ENCODE measurements at regions not wholly inside any gene's neighbourhood (a gene's known extent, or its start where the extent isn't known, plus 50 kb on each side); places are given as distances from the start of the nearest gene placed in this dataset.

DNA sequence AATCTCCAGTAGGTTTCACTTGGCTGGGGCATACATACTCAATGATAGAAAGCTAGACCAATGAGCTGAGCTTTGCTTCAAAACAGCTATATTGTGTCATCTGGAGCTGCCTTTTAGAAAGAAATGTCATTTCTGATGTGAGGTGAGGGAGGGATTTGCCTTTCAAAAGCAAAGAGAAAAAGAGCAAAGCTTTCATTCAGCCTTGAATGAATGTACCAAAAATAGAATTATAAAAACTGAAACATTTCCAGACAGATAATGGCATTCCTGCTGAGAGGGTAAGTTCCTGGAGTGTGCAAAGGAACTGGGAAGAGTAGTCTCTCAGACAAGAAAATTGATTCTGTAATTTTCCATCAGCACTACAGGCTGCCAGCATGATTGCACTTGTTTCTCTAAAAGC, 710.0 kb downstream of the LRFN5 start:
- no peak for DNase-seq (ENCODE audit: low read depth)

DNA sequence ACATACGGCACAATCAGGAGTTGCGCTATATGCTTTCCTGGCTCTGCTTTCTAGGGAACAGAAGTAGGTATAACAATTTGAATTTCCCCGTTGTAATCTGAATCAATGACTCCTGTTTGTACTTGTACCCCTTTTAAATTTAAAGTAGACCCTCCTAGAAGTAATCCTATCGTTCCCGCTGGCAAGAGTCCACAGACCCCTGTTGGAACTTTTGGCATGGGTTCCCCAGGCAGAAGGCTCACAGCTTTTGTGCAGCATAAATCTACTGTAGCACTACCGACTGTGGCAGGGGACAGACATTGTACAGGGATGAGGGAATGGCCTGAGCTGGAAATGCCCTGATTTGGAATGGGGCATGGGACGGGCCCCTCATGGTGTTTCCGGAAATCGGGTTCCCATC, 705.2 kb downstream of the LRFN5 start:
- no peak for DNase-seq (ENCODE audit: low read depth)

DNA sequence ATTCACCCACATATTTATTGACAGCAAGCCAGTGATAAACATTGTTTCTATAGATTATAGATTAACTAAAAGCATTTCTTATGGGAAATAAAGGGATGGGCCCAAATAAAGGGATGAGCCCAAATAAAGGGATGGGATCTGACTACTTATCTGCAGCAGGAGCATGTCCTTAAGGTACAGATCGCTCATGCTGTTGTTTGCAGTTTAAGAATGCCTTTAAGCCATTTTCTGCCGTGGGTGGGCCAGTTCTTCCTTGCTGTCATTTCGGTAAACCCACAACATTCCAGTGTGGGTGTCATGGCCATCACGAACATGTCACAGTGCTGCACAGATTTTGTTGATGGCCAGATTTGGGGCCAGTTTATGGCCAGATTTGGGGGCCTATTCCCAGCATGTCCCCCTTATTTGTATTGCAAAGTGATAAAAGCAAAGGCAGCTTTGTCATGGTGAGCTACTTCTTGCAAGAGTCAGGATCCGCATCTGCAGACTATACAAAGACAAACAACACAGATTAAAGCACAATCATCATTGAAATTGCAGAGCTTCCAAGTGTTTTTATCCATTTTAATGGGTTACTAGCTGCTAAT, 700.7 kb downstream of the LRFN5 start:
- no peak for DNase-seq (ENCODE audit: low read depth)

DNA sequence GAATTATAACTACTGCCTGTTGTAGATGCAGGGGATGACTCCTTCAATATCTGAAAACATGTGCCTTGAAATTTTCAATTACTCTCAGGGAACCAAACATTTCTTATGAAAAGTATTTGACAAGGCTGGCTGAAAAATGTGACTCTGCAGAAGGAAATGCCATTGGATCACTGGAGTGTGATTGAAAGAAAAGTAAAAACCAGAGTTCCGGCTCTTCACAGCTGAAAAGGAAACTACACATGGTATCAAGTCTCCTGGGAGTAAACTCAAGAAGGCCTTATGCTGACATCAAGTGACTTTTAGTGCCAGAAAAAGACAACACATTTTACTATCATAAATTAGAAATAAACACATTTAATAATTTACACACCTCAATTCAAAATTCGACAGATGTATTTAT, 693.0 kb downstream of the LRFN5 start:
- no peak for DNase-seq (ENCODE audit: low read depth)

DNA sequence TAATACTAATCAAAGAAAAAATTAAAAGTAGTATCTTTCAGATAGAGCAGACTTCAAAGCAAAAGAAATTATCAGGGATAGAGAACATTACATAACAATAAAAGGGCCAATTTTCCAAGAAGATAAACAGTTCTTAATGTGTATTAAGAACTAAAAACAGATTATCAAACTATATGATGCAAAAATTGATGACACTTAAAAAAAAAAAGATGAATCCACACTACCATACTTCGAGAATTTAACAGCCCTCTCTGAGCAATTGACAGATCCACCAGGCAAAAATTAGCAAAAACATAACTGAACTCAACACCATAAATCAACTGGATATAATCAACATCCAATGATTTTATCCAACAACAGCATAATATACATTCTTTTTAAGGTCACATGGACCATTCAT, 686.5 kb downstream of the LRFN5 start:
- no peak for DNase-seq (ENCODE audit: low read depth)

DNA sequence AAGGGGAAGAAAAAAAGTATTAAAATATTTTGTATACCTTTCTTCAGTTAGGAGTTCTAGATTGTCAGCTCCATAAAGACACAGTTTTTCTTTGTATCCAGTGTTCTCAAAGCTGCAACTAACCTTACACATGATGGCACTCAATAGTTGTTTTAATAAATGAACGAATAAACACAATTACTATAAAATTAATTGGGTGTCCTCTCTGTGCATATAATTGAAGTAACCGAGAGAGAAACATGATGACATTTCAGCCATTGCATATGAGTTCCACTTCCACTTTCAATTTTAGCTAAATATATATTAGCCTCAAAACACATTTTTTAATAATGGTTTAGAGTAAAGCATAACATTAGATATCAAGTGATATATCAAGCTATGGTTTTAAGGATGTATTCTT, 671.2 kb downstream of the LRFN5 start:
- no peak for DNase-seq (ENCODE audit: low read depth)

DNA sequence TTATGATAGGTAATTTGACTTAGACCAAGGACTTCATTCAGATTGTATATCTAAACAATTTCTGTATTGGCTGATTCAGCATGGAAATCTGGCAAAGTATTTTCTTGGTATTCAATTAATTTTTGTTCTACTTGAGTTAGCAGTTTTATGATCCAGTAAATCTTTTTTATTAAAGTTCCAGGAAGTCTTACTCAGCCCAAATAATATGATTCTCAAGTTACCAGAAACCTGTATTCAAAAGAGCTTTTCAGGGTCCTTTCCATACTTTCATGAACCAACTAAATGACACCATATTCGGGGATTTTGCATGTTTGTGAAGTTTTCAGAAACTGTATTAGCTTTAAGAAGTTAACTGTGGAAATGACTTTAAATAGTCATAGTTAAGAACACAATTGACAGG, 662.6 kb downstream of the LRFN5 start:
- DNase-seq (ENCODE audit: low read depth), result no peak

DNA sequence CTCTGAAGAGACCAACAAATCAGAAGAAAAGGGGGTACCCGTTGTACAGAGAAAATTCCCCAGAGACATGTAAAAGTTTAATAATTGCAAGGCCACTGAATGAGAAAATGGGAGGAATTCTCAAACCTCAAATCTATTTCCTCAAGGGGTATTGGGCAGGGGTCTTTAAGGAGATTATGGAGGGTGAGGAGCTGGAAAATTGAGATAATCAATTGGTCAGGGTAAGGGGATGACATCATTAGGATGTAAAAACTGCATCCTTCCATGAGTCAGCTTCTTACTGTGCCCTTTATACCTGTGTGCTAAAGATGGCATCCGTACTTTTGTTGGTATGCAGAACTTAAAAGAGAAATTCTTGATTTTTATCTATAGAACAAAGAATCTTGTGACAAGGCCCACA, 641.5 kb downstream of the LRFN5 start:
- DNase-seq (ENCODE audit: low read depth), result no peak

DNA sequence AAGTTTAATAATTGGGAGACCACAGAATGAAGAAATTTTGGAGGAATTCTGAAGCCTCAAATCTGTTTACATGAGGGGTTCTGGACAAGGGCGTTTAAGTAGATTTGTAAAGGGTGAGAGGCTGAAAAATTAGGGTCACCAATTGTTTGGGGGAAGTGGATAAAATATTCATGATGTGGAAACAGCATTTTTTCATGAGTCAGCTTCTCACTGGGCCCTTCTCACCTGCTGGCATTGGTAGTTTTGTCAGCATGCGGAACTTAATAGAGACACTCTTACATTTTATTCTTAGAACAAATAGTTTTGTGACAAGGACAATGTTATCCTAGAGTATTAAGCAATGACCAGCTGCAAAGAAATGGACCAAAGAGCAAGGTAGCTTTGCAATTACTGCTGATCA, 634.4 kb downstream of the LRFN5 start:
- DNase-seq (ENCODE audit: low read depth), result no peak

DNA sequence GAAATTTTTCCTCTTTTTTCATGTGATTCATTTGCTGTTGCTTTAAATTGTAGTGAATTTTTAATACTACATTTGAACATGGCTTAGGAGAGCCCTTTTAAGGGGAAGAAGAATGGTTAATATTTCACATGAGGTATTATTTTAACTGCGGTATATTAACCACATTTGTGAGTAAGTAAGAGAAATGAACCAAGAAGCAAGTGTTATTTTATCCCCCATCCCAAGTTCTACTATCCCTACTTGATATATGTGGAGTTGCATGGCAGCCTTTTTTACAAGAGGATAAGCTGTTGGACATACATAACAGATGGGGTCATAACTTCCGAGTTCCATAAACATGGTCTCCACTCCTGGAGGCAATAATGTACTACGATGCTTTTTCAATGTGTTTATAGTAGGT, 623.3 kb downstream of the LRFN5 start:
- no peak for DNase-seq (ENCODE audit: low read depth)

DNA sequence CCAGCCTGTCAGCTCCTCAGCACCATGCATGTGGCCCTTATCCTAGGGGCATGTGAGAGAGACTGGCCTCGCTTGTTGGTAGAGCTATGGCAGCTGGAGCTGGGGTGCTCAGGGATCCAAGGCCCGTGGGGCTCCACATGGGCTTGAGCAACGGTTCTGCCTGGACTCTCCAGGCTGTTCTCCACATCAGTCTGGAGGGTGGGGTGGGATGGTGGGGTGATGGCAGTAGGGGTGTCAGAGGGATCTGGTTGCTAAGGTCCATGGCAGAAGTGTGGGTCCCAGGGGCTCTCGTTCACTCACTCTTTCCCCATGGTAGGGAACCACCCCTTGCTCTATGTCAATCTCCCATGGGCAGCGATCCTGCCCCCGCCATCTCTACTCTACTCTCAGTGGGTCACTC, 622.6 kb downstream of the LRFN5 start:
- DNase-seq (ENCODE audit: low read depth), result no peak

DNA sequence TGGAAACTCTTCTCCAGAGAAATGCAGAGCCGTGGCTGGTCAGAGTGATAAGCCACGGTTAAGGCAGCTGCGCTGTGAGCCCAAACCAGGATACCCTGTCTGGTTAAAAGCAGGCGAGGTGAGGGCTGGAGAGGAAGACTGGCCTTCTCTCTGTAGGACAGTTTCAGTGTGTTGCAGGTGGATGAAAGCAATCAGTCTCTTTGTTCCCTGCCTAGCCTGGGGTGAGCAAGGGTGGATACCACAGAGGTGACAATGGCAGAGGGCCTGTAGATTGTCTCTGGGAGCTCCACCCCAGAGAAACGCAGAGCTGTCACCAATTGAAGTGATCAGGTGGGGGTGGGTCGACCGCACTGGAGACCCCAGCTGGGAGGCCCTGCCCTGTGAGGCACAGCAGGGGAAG, 621.9 kb downstream of the LRFN5 start:
- no peak for DNase-seq (ENCODE audit: low read depth)

DNA sequence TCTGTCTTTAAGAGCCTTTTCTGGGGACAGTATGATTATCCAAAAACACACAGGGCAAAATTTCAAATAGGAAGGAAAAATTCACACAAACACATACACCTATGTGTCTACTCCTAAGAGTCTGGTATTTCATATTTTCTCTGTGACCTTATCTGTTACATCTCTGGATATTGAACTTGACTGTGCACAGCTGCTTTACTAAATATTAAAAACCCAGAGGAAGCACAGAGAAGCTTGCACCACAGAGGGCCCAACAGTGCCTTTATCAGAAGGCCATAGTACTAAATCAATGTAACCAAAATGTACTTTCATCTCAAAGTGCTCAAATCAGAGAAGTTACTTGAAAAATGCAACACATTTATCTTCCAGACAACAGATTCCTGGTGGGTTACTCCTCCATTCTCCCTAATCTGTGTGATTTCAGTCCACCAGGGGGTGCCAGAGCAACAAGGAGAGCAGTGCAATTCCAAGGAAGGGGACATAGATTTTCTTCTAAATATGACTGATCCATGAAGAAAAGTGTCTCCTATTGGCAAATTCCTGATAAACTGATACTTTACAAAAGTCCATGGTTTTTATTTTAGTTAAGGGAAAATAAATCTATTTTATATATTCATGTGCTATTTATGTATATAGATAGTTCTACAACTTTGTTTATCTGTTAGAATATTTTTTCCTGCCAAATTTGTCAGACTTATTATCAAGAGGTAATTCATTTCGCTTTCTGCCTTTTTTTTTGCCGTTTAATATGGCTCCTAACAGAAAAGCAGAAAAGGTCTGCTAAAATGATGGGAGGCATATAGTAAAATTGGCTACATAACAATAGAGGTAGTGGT, 617.6 kb downstream of the LRFN5 start:
- peak; percentile 56 for DNase-seq (ENCODE audit: low read depth)

DNA sequence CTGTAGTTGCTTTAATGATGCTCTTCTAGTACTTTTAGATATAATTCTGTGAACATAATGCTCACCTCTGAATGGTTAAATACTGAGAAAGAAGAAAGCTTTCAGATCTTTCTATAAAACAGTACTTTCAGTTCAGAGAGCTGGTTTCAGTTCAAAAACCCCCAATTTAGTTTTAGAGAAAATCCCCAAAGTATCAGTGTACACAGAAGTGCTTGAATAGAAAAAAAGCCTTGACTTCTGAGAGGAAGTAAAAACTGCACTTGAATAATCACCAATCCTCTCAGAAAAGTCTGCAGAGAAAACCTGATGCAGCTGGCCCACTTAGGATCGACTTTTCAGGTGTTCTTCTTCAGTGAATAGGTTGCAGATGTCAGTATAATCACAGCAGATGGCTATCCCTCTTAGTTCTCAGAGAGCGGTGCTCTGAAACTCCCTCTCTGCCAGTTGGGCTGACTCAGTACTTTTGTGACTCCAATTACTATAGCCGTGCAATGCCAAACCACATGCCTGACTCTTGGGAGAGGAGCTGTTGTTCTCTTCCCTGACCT, 616.3 kb downstream of the LRFN5 start:
- DNase-seq (ENCODE audit: low read depth), result peak; percentile 82

DNA sequence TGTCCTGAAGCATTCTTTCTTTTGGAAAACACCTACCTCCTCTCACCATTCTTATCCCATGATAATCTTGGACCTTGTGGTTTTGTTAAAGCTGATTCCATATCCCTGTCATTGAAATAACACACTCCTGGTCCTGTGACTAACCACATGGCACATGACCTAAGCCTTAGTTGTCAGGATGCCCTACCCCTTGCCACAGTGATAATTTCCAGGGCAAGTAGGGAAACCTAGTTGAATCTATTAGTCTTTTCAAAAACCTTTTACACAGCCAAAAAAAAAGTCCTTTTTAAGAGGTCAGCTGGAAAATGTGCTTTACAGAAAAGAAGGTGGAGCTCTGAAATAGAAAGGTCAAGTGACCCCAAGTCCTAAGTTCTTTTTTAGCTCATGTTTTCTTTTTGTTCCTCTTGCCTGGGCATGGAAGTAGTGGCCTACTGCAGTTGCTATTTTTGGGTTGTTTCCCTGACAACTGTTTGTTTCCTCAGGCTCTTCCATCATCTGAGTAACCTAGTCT, 608.4 kb downstream of the LRFN5 start:
- DNase-seq (ENCODE audit: low read depth), result peak; percentile 95

DNA sequence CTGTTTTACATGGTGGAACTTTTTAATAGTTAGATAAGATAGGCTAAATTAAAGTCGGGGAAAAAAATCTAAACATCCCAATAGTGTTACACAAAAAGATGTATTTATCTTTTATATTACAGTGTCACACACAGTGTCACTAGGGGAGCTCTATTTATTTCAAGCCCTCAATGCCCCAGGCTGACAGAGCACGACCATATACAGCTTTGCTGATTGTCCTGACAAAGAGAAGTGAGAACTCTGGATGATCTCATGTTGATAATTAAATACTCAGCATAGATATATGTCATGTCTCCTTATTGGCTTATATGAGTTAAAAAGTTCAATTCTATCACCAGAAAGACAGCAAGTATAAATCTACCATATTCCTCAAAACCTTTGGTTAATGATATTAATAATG, 594.3 kb downstream of the LRFN5 start:
- DNase-seq (ENCODE audit: low read depth), result no peak

DNA sequence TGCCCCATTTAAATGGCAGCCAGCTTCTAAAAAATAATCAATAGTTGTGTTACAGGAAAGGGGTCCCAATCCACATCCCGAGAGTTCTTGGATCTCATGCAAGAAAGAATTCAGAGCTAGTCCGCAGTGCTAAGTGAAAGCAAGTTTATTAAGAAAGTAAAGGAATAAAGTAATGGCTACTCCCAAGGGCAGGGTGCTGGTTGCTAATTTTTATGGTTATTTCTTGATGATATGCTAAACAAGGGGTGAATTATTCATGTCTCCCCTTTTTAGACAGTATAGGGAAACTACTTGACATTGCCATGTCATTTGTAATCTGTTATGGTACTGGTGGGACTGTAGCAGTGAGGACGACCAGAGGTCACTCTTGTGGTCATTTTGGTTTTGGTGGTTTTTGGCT, 591.3 kb downstream of the LRFN5 start:
- DNase-seq (ENCODE audit: low read depth), result peak; percentile 40

DNA sequence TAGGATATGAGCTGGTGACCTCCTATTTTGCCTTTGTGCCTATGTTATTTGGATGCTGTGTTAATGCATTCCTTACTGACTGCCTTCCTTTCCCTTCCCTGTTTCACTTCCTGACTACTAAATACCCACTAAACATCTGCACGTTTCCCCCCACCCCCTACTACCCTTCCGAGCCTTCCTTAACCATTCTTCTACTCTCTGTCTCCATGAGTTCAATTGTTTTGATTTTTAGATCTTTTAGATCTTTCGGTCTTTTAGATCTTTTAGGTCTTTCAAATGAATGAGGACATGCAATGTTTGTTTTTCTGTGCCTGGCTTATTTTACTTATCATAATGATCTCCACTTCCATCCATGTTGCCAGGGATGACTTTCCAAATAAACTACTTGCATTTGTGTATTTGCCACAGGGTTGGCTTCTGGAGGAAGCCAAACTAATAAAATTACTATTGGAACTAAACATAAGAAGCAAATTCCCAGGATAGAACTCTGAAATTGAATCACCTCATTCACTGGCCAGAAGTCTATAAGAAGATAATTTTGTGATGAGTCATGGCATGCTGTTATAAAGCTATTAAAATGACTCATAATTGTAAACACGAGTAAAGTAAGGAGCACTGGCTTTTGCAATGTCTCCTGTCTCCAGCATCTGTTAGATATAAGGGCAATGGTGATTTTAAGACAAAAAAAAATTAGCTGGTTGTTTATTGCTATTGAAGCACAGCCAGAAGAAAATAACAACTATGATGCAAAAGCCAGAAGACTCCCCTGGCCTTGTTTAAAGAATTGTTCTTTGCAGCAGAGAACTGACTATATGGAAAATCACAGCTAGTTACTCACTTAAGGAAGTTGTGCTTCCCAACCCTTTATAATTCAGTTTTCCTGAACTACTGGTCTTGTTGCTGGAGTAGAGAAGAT, 586.3 kb downstream of the LRFN5 start:
- peak; percentile 94 for DNase-seq (ENCODE audit: low read depth)

DNA sequence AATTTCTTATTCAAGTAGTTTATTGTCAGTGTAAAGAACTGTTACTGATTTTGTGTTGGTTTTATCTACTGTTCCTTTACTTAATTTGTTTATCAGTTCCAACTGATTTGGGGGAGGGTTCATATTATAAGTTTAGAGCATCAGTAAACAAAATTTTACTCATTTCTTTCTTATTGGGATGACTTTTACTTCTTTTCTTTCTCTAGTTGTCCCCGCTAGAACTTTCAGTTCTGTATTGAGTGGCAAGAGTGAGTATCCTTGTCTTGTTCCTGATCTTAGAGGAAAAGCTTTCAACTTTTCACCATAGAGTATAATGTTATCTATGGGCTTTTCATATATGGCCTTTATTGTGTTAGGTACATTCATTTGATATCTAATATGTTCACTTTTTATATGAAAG, 584.1 kb downstream of the LRFN5 start:
- no peak for DNase-seq (ENCODE audit: low read depth)

DNA sequence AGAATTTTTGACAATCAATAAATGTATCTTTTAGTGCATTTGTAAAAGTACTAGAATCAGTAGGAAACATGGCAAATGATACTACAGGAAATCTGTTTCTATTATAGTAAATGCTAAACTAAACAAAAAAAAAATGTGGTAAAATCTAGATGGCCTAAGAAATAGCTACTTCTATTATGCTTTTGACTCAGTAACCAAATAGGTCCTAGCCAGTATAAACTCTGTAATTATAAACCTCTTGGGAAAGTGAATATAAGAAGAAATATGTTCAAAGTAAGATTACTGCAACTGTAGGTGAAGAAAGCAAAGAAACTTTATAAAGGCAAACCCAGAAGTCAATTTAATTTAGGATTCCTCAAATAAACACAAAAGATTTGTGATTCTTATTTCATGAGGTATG, 581.2 kb downstream of the LRFN5 start:
- DNase-seq (ENCODE audit: low read depth), result no peak

DNA sequence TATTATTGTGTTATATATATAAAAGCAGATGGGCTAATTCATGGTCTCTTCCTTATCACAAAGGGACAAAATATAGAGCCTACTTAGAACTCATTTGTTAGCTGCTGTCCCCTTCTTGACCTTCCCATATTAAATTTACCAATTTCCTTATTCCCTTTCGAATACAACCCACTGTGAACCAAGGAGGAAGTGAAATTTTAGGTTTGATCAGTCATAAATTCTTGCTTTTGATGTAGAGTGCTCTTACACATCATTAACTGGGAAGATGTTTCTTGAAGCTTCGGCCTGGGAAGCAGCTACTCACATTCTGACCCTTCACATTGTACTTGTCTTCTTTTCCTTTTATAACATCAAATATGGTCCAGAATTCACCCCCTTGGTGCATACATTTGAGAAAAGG, 579.0 kb downstream of the LRFN5 start:
- no peak for DNase-seq (ENCODE audit: low read depth)

DNA sequence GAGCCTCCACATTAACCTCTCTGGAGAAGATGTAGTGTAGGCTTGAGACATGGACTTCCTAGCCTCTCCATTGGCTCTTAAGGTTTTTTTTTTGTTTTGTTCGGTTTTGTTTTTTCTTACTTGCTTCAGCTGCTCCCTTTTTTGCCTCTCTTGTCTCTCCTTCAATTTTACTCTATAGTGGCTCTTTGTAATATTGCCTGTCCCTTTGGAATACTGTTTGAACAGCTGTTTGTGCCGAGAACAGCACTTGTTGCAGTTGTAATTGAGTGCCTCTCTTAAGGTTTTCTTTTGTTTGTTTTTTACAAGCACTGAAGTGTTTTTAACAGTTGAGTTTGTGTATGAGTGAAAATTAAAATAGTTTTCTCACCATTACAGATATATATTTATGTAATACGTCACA, 567.7 kb downstream of the LRFN5 start:
- DNase-seq (ENCODE audit: low read depth), result no peak

Measured in HT1080 (cell line).